SJCRH30 (cell line): ENCODE measurements at regions not wholly inside any gene's neighbourhood (a gene's known extent, or its start where the extent isn't known, plus 50 kb on each side); places are given as distances from the start of the nearest gene placed in this dataset.

Source experiments
- DNase-seq, 2 experiments: peaks; one replicate each; pipeline ENCODE4 v3.0.0-alpha.2; 2015 to 2020
- H3K27ac ChIP-seq: fragments of 250-450 bp; sonication (Bioruptor Pico); 2 replicates; pipeline ENCODE4 v1.5.1; 2020; ENCODE audit warnings: mild to moderate bottlenecking, moderate library complexity
- H3K27me3 ChIP-seq: fragments of 250-450 bp; sonication (Bioruptor Pico); 2 replicates; pipeline ENCODE4 v1.5.1; 2020; ENCODE audit warnings: mild to moderate bottlenecking, moderate library complexity
- H3K36me3 ChIP-seq: fragments of 250-450 bp; sonication (Bioruptor Pico); 2 replicates; pipeline ENCODE4 v1.5.1; 2020; ENCODE audit warnings: mild to moderate bottlenecking, moderate library complexity
- H3K4me1 ChIP-seq: fragments of 250-450 bp; sonication (Bioruptor Pico); 2 replicates; pipeline ENCODE4 v1.5.1; 2020; ENCODE audit warnings: mild to moderate bottlenecking, moderate library complexity
- H3K4me3 ChIP-seq: fragments of 250-450 bp; sonication (Bioruptor Pico); 2 replicates; pipeline ENCODE4 v1.5.1; 2020; ENCODE audit warnings: mild to moderate bottlenecking, moderate library complexity
- H3K9me3 ChIP-seq: fragments of 250-450 bp; sonication (Bioruptor Pico); replicated peaks from 2 replicates; pipeline ENCODE4 v1.5.1; 2020; ENCODE audit warnings: mild to moderate bottlenecking, moderate library complexity

GRCh38 chr1:82446955-82447354 lies 646.2 kb downstream of the ADGRL2 start:
- H3K27ac ChIP-seq = no peak overlapping the region
- no peaks in the 10 kb centered on the region for H3K27me3 ChIP-seq

GRCh38 chr1:82446236-82446635 lies 645.5 kb downstream of the ADGRL2 start:
- no peak overlapping the region for H3K27ac ChIP-seq
- no peaks in the 10 kb centered on the region for H3K36me3 ChIP-seq
- no peak for DNase-seq
- H3K4me3 ChIP-seq = no peak overlapping the region
- no peaks in the 10 kb centered on the region for H3K27me3 ChIP-seq
- no peaks in the 10 kb centered on the region for H3K9me3 ChIP-seq
- H3K4me1 ChIP-seq = no peaks in the 10 kb centered on the region

More at GRCh38 chr1:82446955-82447354, 646.2 kb downstream of the ADGRL2 start:
- Histone ChIP-seq H3K4me1 (no peaks in the 10 kb centered on the region), H3K36me3 (no peaks in the 10 kb centered on the region), H3K9me3 (no peaks in the 10 kb centered on the region), H3K4me3 (no peak overlapping the region)
- DNase-seq = no peak

GRCh38 chr1:82445827-82446226 lies 645.1 kb downstream of the ADGRL2 start:
- no peak for DNase-seq
- Histone ChIP-seq H3K4me1 (no peaks in the 10 kb centered on the region), H3K27ac (no peak overlapping the region)

DNA sequence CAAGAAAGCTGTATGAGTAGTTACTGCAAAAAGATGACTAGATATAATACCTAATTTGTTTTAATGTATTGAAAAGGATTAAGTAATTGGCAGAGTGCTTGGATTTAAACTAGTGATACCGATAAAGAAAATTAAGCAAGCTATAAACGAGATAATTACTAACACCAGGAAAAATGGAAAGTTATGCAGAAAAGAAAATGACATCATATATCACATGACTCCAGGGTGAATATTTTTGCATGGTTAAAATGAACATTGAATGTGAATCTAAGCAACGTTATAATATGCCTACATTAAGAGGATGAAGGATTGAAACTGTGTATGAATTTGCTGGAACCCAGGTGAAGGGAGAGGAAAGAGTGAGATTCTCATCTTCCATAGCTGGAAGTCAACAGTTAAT lies 644.4 kb downstream of the ADGRL2 start:
- H3K4me3 ChIP-seq = no peak overlapping the region
- no peak overlapping the region for H3K27ac ChIP-seq
- no peaks in the 10 kb centered on the region for H3K27me3 ChIP-seq
- H3K4me1 ChIP-seq = no peaks in the 10 kb centered on the region
- DNase-seq = no peak
- H3K36me3 ChIP-seq = no peaks in the 10 kb centered on the region
- no peaks in the 10 kb centered on the region for H3K9me3 ChIP-seq

More at GRCh38 chr1:82445827-82446226, 645.1 kb downstream of the ADGRL2 start:
- no peaks in the 10 kb centered on the region for H3K27me3 ChIP-seq
- H3K36me3 ChIP-seq = no peaks in the 10 kb centered on the region
- no peaks in the 10 kb centered on the region for H3K9me3 ChIP-seq
- H3K4me3 ChIP-seq = no peak overlapping the region

DNA sequence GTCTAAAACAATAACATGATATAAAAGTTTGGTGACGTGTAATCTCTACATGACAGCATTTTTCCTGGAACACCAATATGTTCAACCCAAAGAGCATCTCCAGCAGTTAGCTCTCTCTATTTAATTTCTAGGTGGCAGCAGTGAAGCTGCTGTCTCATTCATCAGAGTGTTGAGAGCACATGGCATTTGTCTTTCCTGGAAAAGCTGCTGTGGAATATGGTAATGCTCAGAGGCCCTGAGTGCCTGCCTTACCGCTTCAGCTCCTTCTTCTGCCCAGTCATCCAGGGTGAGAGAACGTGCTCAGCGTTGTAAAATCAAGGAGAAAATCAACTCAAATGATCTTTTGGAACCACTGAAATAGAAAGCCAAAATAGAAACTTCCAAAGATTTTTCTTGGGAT lies 640.7 kb downstream of the ADGRL2 start:
- no peaks in the 10 kb centered on the region for H3K36me3 ChIP-seq
- H3K27me3 ChIP-seq = no peaks in the 10 kb centered on the region
- no peak overlapping the region for H3K4me3 ChIP-seq
- DNase-seq = no peak
- no peaks in the 10 kb centered on the region for H3K4me1 ChIP-seq
- no peaks in the 10 kb centered on the region for H3K9me3 ChIP-seq
- no peak overlapping the region for H3K27ac ChIP-seq

- DNase-seq = no peak
- 0 out of 2 replicates have a peak, but pooled peaks cover 3% of the 10 kb centered on the region for H3K4me1 ChIP-seq
- H3K36me3 ChIP-seq = no peaks in the 10 kb centered on the region
- no peaks in the 10 kb centered on the region for H3K9me3 ChIP-seq
- H3K27me3 ChIP-seq = no peaks in the 10 kb centered on the region
- no peak overlapping the region for H3K4me3 ChIP-seq
- no peak overlapping the region for H3K27ac ChIP-seq
These were observed 622.6 kb downstream of the ADGRL2 start for GRCh38 chr1:82423174-82423815.

DNA sequence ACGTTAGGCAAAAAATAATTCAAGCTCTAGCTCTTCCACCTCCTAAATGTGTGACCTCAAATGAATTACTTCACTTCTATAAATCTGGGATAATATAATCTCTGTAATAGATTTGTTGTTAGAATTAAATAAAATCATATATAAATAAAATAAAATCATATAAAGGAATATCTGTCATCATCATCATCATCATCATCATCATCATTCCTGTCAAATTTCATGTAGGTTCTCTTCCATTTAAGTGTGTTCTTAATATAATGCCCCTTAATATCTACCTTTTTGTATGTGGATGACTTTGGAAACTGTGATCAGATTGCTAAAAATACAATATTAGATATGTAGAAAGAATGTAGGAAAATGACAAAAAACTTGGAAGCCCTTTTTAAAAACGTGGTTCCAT lies 621.0 kb downstream of the ADGRL2 start:
- H3K4me3 ChIP-seq = no peak overlapping the region
- no peak overlapping the region for H3K27ac ChIP-seq
- no peaks in the 10 kb centered on the region for H3K9me3 ChIP-seq
- no peaks in the 10 kb centered on the region for H3K36me3 ChIP-seq
- DNase-seq = no peak
- 0 out of 2 replicates have a peak, but pooled peaks cover 3% of the 10 kb centered on the region for H3K4me1 ChIP-seq
- H3K27me3 ChIP-seq = no peaks in the 10 kb centered on the region

DNA sequence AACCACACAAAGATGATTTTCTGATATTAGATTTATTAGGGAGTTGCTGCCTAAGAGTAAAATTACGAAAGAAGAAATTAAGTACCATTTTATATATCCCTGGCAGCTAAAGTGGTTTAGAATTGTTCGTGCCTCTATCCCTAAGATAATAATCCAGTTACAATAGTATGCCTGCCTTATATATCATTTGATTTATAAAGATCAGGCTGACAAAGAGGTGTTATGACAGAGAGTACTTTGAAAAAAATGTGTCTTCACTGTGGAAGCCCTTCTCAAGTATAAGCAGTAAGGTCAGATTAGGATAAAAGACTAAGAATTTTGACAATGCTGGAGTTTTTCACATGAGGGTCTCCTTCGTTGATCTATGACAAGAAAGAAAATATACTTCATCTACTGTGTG lies 619.9 kb downstream of the ADGRL2 start:
- Histone ChIP-seq H3K4me1 (0 out of 2 replicates have a peak, but pooled peaks cover 3% of the 10 kb centered on the region), H3K36me3 (no peaks in the 10 kb centered on the region), H3K4me3 (no peak overlapping the region), H3K27ac (no peak overlapping the region), H3K27me3 (no peaks in the 10 kb centered on the region), H3K9me3 (no peaks in the 10 kb centered on the region)
- DNase-seq = no peak

- Histone ChIP-seq H3K4me1 (no peaks in the 10 kb centered on the region), H3K9me3 (no peaks in the 10 kb centered on the region), H3K27ac (no peak overlapping the region), H3K36me3 (no peaks in the 10 kb centered on the region), H3K4me3 (no peak overlapping the region), H3K27me3 (no peaks in the 10 kb centered on the region)
- DNase-seq = no peak
These were observed 610.9 kb downstream of the ADGRL2 start for GRCh38 chr1:82411605-82412004.

DNA sequence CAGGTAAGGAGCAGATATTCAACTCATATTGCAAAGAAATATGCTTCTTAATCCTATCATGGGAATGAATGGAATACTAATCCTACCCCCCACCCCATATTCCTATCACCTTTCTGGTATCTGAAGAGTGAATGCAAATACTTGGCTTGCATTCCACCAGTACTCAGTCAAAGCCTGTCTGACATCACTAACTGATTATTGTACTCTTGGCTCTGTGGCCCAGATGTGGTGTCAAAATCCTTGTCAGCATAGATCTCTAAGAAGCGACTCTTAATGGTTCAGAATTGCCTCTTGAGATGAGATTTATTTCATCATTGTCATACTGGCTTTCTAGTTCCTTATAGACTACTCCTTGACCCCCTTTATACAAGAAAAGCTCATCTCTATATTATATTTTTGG lies 604.6 kb downstream of the ADGRL2 start:
- no peak for DNase-seq

GRCh38 chr1:82401116-82401515 lies 600.4 kb downstream of the ADGRL2 start:
- Histone ChIP-seq H3K36me3 (no peaks in the 10 kb centered on the region), H3K27me3 (no peaks in the 10 kb centered on the region), H3K9me3 (no peaks in the 10 kb centered on the region), H3K27ac (no peak overlapping the region), H3K4me3 (no peak overlapping the region), H3K4me1 (no peaks in the 10 kb centered on the region)
- DNase-seq = no peak

More for the DNA sequence above, 604.6 kb downstream of the ADGRL2 start:
- Histone ChIP-seq H3K27ac (no peak overlapping the region), H3K4me1 (no peaks in the 10 kb centered on the region), H3K27me3 (no peaks in the 10 kb centered on the region), H3K4me3 (no peak overlapping the region), H3K36me3 (no peaks in the 10 kb centered on the region), H3K9me3 (no peaks in the 10 kb centered on the region)

- no peak for DNase-seq
- Histone ChIP-seq H3K9me3 (no peaks in the 10 kb centered on the region), H3K27me3 (no peaks in the 10 kb centered on the region), H3K36me3 (no peaks in the 10 kb centered on the region), H3K4me3 (no peak overlapping the region), H3K27ac (no peak overlapping the region), H3K4me1 (peaks cover 3% of the 10 kb centered on the region; the same call in 1 of the 2 replicates)
These were observed 599.8 kb downstream of the ADGRL2 start for GRCh38 chr1:82400521-82400920.

DNA sequence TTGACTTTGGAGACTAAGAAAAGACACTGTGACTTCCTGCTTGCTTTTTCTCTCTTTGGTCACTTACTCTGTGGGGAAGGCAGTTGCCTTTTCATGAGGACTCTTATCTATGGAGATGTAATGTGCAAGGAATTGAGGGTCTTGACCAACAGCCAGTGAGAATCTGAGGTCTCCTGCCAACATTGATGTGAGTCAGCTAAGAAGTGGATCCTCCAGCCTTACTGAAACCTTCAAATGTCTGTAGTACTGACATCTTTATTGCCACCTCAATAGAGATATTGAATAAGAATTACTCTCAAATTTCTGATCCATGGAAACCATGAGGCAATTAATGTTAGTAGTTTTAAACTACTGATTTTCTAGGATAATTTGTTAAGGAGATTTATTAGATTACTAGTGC lies 598.4 kb downstream of the ADGRL2 start:
- no peak overlapping the region for H3K4me3 ChIP-seq
- H3K9me3 ChIP-seq = no peaks in the 10 kb centered on the region
- no peaks in the 10 kb centered on the region for H3K27me3 ChIP-seq
- peaks cover 7% of the 10 kb centered on the region; the same call in 1 of the 2 replicates for H3K4me1 ChIP-seq
- no peaks in the 10 kb centered on the region for H3K36me3 ChIP-seq
- DNase-seq = no peak
- H3K27ac ChIP-seq = no peak overlapping the region

GRCh38 chr1:82398357-82398756 lies 597.6 kb downstream of the ADGRL2 start:
- Histone ChIP-seq H3K27ac (no peak overlapping the region), H3K27me3 (no peaks in the 10 kb centered on the region), H3K36me3 (no peaks in the 10 kb centered on the region), H3K4me3 (no peak overlapping the region), H3K4me1 (peaks cover 7% of the 10 kb centered on the region; the same call in 1 of the 2 replicates), H3K9me3 (no peaks in the 10 kb centered on the region)
- DNase-seq = no peak

DNA sequence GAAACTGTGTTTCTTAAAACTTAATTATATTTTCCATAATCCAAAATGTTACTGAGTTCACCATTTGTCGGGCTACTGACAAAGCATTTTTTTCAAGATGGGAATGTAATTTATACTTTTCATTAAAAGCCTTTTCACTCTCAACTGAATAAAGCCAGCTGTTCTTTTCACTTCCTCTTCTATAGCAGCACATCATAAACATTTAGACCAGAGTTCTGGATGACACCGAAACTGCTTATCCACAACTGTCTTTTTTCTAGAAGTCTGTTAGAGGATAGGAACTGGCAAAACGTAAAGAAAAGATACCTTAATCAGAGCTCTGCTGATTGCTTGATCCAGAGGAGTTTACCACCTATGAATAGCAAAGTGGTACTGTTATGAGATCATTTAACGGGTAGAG lies 594.7 kb downstream of the ADGRL2 start:
- no peak overlapping the region for H3K4me3 ChIP-seq
- peak in 1 of 2 experiments; percentile 32 for DNase-seq
- H3K27ac ChIP-seq = no peak overlapping the region
- H3K9me3 ChIP-seq = no peaks in the 10 kb centered on the region
- no peaks in the 10 kb centered on the region for H3K36me3 ChIP-seq
- H3K4me1 ChIP-seq = peaks cover 7% of the 10 kb centered on the region; the same call in 1 of the 2 replicates
- H3K27me3 ChIP-seq = no peaks in the 10 kb centered on the region

GRCh38 chr1:82392946-82393345 lies 592.2 kb downstream of the ADGRL2 start:
- no peaks in the 10 kb centered on the region for H3K9me3 ChIP-seq
- H3K36me3 ChIP-seq = no peaks in the 10 kb centered on the region
- no peak for DNase-seq
- peaks cover 12% of the 10 kb centered on the region; the same call in 1 of the 2 replicates for H3K4me1 ChIP-seq
- H3K27me3 ChIP-seq = no peaks in the 10 kb centered on the region
- H3K27ac ChIP-seq = no peak overlapping the region
- no peak overlapping the region for H3K4me3 ChIP-seq
